ENCODE measurements at regions not wholly inside any gene's neighbourhood (a gene's known extent, or its start where the extent isn't known, plus 50 kb on each side); places are given as distances from the start of the nearest gene placed in this dataset.
A peak's percentile ranks its signal among the peaks of the same experiment; 100 is the strongest.

DNA sequence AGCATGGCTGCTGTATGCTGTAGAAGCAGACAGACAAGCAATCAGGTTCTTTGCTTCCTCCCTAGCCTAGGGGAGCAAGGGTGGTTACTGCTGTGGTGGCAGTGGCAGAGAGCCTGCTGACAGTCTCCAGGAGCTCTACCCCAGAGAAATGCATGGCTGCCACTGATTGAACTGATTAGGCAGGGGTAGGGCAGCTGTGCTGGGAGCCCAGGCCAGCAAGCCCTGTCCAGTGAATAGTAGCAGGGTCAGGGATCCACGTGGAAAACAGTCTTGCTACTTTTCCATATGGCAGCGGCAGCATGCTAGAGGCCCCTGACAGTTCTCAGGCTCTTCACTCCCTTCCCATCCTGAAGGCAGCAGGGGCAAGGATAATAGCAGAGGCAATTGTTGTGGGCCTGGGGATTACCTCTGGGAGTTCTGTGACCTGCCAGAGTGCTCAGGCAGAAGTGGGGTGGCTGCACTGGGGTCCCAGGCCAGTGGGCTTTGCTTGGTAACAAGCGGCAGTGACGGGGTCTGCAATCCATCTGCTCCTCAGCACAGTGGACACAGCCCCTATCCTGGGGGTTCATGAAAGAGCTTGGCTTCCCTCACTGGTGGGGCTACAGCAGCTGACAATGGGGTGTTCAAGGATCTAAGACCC is 558.8 kb upstream of the GHITM start:
- DNase-seq = no peak

DNA sequence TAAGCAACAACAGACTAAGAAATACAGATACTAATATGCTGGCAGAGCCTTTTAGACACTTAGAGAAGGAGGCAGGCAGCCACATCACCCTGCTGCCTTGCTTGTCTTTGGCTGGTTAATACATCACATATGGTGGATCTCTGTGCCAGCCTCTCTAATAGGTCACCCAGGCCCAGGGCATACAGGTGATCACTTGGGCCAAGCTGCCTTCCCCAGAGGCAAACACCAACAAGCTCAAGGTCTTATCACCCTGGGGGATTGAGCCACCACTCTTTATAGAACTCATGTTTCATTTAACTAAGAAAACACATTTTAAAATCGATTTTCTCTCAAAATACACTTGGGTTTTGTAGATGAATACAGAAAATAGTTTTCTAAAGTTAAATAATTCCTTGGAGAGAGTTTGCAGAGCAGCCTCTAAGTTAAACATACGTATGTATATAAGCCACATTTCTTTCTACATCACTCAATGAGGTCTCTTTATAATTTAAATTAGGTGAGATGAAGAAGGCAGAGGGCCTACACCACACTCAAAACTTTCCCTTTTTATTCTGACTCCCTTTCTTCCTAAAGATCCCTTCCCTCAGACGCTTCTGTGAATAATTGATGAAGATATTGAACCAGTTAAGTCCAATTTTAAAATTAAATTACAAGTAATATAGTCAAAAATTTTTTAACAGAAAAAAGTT is 556.8 kb upstream of the GHITM start:
- DNase-seq = no peak

DNA sequence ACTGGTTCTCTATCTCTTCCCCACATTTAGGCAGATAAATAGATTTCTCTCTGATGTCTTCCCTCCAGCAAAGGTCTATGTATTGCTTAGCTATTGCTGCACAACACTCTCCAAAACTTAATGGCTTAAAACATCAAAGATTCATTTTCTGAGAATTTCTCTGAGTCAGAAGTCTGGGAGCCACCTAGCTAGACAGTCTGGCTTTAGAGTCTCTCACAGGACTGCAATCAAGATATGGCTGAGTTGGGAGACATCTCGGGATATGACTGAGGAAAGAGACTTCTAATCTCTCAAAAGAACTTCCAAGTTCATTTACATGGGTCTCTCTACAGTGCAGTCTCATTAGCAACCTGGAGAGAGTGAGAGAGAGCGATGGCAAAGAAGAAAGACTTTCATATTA is 553.6 kb upstream of the GHITM start:
- DNase-seq = no peak

DNA sequence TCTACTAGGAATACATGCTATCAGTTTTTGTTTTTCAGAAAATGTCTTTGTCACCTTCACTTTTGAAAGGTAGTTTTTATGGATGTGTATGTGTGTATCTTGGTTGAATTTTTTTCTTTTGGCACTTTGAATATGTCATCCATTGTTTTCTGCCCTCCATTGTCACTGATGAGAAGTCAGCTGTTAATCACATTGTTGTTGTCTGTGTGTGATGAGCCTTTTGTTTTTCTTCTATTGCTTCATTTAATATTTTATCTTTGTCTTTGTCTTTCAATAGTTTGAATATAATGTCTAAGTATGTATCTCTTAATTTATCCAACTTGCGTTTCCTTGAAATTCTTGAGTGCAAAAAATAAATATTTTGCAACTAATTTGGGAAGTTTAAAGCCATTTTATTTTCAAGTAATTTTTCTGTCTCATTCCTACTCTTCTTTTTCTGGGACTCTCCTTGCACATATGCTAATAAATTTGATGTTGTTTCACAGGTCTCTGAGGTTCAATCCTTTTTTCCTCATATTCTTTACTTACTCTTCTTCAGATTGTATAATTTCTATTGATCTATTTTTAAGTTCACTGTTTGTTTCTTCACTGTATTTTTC is 546.9 kb upstream of the GHITM start:
- DNase-seq = no peak

DNA sequence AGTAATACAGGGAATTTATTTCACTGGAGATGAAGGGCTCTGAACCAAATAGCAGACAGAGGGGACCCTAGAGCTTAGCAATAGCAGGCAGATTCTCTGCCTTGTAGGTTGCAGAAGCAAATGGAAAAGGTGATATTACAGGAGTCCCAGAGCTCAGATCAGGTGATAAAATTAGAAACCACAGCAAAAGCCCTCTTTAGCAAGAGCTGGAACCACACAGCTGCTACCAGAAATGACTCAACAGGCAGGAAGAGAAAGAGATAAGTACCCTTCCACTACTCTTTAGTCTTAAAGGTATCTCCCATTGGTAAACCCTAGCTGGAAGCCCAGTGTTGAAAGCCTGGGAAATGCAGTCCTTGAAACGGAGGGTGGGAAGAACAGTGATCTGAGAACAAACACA is 535.6 kb upstream of the GHITM start:
- DNase-seq = no peak

DNA sequence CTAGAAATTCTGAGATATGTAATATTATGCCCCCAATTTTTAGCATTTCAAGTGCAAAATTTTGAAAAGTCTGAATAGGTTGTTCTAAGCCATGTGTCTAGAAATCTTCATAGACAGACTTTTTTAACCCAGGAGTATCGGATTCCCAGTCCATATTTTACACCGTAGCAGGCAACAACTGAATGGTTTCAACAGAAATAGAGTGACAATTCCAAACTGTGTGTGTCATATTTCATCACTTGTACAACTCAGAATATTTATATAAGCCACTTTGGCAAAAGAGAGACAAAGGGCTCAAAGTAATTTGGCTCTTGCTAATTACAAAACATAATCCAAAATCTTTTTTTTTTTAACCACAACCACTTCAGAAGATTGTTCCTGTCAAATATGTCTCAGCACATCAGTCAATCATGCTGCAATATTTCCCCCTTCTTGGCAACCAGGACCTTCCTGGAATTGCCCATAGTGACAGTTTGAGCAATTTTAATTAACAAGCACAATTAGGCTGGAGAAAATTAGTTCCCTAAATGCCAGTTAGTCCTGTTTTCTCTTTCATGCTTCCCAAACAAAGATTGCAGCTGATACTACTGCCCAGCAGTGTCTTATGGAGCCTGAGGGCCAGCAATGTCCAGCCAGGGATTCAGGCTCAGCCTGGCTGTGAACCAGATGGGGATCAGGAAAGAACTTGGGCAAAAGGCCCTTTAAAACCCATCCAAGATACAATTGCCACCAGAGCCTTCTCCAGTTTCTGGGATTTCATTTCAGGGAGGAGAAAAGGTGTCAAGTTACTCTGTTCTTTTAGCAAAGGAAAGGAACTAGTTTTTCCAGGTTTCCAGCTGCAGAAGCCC is 533.3 kb upstream of the GHITM start:
- DNase-seq = peak; percentile 17

DNA sequence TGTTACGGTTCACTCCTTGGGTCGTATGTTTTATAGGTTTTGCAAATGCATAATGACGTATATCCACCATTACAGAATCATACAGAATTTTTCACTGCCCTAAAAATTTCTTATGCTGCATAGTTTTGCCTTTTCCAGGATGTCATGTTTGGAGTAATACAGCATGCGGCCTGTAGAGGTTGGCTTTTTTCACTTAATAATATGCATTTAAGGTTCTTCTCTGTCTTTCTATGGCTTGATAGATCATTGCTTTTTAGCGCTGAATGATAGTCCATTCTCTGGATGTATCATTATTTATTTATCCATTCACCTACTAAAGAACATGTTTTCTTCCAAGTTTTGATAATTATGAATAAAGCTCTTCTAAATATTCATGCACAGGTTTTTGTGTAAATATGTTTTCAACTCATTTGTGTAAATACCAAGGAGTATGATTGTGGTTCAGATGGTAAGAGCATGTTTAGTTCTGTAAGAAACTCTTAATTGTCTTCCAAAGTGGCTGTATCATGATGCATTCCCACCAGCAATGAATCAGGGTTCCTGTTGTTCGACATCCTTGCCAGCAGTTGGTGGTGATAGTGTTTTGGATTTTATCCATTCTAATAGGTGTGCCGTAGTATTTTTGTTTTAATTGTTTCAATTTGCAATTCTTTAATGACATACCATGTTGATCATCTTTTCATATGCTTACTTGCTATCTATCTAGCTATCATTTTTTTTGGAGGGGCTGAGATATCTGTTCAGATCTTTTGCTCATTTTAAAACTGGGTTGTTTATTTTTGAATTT is 531.2 kb upstream of the GHITM start:
- no peak for DNase-seq

DNA sequence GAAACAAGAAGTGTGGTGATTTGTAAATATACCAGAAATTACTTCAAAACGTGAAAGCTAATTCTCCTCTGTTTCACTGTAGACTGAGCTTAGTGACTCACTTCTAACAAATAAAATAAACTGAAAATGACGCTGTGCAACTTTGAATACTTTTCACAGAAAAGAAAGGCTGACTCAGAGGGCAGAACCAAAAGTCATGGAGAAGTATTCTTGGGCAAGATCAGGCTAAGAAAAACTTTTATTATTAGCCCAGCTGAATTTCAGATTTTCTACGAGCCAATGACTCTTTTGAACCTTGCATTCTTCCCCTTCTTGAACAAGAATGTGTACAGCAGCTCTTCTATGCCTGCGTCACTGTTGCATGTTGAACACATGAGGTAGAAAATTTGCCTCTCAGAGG is 527.3 kb upstream of the GHITM start:
- DNase-seq = no peak

DNA sequence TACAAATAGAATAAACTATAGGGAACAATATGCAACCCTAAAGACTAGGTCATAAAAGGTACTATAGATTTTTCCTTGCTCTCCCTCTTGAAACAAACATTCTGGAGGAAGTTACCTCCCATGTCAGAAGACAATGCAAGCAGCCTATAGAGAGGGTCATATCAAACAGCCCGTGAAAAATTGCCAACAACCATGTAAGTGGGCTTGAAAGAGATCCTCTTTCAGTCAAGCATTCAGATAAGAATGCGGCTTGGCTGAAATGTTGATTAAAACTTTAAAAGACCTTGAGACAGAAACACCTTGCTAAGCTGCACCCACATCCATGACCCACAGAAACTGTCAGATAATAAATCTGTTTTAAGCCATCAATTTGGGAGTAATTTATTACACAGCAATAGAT is 526.6 kb upstream of the GHITM start:
- DNase-seq = no peak

DNA sequence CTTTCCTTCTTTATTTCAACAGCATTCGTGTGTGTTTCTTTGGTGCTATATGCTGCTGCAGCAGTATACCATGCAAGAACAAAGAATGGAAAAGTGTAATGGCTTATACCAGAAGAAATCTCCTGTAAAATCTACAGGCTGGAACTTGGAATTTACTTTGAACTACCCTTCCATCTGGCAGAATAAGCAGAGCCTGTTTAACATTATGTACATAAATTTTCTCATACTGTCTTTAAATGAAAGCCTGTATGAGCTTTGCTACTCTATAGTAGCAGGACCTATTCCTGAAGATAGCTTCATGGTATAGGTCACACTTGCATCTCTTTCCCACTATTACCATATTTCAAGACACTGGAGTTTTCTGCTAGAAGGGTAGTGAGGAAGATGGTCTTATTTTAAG is 522.1 kb upstream of the GHITM start:
- DNase-seq = no peak

DNA sequence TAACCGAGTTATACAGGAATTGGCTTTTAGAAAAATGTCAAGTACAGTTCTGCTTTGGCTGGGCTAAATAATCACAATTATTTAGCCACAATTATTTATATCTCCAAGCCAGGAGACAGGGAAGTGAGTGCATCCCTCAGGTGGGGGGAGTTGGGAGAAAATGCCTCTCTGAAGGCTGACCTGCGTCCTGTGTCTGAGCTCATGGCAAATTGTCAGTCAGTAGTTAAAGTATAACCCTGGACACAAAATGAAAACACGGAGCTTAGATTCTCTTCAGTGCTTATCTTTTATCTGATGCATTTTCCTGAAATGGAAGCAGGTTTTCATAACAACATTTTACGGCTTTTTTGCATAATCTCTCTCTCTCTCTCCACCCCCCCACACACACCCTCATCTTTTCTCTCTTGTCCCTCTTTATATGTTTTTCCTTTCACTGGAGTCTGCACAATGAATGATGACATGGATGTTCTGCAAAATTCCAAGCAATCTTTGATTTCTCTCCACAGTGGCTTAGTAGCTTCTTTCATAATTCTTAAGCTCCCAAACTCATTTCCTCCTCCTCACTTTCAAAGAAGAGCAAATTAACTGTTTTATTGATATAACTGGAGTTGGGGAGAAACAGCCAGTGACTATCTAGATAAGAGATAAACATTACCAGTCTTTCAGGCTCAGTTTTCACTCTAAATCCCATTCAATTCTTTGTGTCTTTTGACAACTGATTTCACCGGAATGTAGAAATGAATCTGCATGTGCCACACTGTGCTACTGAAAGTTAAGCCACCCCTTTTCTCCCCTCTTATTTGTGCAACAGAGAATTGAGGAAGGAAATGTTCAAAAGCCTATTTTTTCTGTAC is 521.4 kb upstream of the GHITM start:
- DNase-seq = no peak

DNA sequence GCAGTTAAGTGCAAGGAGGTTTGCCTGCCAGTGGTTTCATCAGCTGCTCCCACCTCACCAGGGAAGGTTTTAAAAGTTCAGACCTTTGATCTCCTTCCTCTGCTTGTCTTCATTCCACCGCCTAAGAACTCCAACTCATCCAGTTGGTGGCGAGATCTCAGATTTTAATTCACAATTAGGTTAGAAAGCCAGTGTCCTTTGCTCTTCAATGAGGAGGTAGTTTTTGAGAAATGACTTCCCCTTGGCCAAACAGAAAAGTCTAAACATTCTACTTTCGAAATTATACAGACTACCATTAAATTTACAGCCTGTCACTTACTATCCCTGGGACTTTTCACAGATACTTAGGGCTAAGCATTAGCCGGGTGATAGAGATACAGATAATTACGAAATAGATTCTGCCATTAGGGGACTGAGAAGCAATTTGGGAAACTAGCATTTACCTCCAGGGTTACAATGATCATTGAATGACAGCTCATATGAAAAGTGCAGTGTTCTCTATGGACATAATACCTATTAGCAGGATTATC is 513.4 kb upstream of the GHITM start:
- DNase-seq = no peak

DNA sequence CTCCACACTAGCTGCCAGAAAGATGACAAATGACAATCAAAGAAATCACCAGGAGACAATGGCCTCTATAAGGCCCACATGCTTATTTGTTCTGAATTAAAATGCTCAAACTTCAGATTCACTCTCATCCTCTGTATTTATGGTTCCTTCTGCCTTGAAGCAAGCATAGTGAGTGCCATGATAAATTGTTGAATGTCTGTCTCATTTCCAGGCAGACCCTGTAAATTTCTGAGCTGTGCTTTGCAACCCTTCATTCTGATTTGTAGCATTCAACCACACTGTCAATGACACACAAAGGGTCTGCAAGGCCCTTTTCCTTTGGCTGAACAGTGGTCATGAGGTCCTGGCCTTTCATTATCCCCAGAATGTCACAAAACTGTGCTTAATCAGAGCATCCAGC is 506.6 kb upstream of the GHITM start:
- no peak for DNase-seq

DNA sequence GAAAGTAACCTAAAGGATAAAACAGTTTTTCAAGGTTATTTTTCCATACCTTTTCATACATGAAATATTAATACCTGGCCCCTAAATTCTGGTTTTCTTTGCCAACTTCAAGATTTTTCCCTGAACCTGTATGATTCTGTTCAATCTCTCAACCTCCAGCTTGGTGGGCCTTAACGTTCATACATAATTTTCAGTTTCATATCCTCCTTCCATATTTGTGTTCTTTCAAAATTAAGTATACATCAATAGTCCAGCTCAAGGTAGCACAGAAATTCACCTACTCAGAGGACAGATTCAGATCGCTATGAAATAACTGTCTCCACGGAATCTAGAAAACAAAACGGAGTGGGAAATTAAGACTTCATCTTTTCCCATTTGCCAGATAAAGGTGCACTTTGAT is 505.8 kb upstream of the GHITM start:
- no peak for DNase-seq

DNA sequence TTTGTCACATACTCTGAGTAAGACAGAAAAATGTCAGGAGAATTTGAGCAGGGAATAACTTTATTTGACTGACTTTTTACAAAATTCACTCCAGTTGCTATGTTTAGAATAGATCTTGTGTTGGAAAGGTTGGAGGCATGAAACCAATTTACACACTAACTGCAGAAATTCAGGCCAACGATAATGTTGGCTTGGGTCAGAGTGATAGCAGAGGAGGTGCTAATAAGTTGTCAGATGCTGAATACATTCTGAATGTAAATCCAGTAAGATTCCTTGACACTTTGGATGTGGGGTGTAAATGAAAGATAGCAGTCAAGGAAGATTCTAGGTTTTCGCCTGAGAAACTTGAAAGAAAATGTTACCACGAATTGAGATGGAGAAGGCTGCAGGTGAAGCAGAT is 502.5 kb upstream of the GHITM start:
- DNase-seq = no peak

DNA sequence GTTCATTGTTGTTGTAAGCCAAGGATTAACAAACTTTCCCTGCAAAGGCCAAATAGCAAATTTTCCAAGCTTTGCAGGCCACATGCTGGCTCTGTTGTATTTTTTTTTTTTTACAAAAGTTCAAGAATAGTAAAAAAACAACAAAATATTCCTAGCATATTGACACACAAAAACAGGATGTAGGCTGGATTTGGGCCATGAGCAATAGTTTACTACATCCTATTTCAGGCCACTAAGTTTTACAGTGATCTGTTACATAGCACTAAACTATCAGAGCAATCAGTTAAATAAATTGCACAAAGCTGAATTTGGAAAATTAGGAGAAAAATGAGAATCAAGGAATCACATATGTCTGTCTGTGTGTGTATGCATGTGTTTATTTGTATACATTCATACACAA is 491.8 kb upstream of the GHITM start:
- DNase-seq = no peak

DNA sequence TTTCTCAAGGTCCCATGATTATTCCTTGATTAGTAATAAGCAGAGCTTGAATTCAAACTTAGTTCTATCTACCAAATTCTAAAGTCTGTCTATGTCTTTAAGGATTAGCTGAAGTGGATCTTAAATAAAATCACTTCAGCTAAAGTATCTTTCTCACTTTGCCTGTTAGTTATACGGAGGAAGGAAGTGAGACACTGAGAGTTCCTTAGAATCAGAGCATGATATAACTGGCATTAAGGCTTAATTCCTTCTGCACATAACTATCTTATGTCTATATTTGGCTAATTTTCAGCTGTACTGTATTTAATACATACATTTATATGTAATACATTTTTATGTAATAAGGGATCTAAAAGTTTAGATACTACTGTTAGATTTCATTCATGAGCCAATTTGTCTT is 491.1 kb upstream of the GHITM start:
- no peak for DNase-seq

DNA sequence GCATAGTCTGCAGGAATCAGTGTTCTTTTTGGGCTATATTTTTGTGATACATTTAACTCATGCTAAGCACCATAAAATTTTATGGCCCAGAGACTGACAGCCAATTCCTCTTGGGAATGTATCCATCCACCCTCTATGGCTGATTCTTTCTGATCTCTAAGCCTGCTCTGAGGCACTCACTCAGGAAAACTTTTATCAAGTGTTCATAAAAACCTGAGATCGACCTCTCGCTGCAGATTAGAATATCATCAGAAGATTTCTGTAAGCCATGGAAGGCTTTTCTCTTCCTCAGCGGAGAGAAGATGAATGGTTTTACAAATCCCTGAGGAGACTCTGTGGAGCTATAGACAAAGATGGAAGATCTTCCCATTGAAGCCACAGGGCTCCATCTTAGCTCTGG is 489.8 kb upstream of the GHITM start:
- no peak for DNase-seq

DNA sequence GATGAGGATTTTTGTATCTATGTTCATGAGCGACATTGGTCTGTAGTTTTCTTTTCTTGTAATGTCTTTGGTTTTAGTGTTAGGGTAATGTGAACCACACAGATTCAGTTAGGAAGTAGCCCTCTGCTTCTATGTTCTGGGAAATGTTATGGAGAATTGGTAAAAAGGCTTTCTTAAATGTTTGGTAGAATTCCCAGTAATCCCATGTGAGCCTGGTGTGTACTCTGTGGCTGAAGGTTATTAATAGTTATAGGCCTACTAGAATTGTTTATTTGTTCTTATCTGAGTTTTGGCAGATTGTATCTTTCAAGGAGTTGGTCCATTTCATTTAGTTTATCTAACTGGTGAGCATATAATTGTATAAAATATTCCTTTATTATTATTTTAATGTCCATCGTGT is 484.6 kb upstream of the GHITM start:
- DNase-seq = no peak

DNA sequence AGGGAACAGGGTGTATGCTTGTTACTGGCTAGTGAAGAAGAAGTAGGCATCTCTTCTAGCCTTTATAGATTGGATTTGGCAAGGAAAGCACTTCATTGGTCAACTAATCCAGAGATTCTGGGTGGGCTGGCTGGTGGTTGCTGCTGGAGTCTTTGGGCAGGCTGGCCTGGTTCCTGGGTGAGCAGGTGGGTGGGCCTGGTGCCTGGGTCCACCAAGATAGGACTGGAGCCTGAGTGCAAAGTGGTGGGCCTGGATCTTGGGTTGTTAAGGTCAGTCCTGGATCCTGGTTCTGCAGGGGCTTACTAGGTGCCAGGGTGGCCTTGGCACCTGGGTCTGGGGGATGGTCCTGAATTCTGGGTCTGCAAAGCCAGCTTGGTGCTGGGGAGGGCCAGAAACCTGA is 482.4 kb upstream of the GHITM start:
- no peak for DNase-seq

DNA sequence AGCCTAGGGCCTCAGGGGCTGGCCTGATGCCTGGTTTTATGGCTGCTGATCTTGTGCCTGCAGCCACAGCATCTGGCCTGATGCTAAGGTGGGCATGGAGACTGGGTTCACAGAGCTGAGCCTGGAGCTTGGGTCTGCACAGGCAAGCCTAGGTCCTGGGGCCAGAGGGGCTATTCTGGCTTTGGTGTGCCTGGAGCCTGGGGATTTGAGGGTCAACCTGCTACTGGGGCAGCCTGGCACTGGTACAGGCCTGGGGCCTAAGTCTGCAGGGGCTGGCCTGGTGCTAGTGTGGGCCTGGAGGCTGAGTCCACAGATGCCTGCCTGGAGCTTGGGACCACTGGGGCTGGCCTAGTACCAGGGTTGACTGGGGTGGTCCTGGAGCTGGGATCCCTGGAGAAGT is 481.8 kb upstream of the GHITM start:
- no peak for DNase-seq
